ENCODE measurements at regions not wholly inside any gene's neighbourhood (a gene's known extent, or its start where the extent isn't known, plus 50 kb on each side); places are given as distances from the start of the nearest gene placed in this dataset.

DNA sequence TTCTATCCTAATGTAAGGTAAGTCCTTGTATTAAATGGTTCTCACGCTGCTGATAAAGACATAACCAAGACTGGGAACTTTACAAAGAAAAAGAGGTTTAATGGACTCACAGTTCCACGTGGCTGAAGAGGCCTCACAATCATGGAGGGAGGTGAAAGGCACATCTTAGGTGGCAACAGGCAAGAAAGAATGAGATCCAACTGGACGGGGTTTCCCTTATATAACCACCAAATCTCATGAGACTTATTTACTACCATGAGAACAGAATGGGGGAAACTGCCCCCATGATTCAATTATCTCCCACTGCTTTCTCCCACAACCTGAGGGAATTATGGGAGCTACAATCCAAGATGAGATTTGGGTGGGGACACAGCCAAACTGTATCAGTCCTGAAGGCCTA lies 136.6 kb downstream of the HTR1B start:
- H3K9me3 Mint-ChIP-seq = no peaks in the 10 kb centered on the region
- no peak overlapping the region for H3K27ac Mint-ChIP-seq
- no peak overlapping the region for H3K4me3 Mint-ChIP-seq
- H3K4me1 Mint-ChIP-seq = no peaks in the 10 kb centered on the region
- no peaks in the 10 kb centered on the region for H3K36me3 Mint-ChIP-seq
- H3K27me3 Mint-ChIP-seq (ENCODE audit: low read depth) = no peaks in the 10 kb centered on the region
- DNase-seq (ENCODE audit: low spot score in 2 of 2, unreplicated experiment in 2 of 2) = no peak
- TF ChIP-seq, protein P1, sequence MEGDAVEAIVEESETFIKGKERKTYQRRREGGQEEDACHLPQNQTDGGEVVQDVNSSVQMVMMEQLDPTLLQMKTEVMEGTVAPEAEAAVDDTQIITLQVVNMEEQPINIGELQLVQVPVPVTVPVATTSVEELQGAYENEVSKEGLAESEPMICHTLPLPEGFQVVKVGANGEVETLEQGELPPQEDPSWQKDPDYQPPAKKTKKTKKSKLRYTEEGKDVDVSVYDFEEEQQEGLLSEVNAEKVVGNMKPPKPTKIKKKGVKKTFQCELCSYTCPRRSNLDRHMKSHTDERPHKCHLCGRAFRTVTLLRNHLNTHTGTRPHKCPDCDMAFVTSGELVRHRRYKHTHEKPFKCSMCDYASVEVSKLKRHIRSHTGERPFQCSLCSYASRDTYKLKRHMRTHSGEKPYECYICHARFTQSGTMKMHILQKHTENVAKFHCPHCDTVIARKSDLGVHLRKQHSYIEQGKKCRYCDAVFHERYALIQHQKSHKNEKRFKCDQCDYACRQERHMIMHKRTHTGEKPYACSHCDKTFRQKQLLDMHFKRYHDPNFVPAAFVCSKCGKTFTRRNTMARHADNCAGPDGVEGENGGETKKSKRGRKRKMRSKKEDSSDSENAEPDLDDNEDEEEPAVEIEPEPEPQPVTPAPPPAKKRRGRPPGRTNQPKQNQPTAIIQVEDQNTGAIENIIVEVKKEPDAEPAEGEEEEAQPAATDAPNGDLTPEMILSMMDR (IDR thresholded peaks at IDR 0.05; ENCODE audit: unreplicated experiment) = no peak

DNA sequence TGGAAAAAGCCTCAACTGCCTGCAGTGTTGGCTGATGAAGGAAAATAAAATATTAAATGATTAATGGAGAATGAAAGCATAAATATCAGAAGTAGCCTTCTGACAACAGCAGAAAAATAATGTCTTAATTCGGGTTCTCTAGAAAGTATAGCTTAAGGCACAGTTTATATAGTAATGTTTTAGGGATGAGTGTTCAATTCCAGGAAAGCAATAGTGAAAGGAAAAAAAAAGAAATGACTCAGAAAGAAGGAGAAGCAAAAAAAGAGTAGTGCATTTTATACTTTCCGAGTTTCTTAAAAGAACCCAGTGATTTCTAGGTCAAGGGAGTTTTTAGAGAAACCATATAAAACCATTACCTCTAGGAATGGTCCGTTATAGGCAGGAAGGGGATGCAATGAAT lies 137.3 kb downstream of the HTR1B start:
- TF ChIP-seq, protein P1 (IDR thresholded peaks at IDR 0.05; ENCODE audit: unreplicated experiment) = no peak
- no peak overlapping the region for H3K27ac Mint-ChIP-seq
- H3K4me1 Mint-ChIP-seq = no peaks in the 10 kb centered on the region
- DNase-seq (ENCODE audit: low spot score in 2 of 2, unreplicated experiment in 2 of 2) = no peak
- H3K4me3 Mint-ChIP-seq = no peak overlapping the region
- no peaks in the 10 kb centered on the region for H3K9me3 Mint-ChIP-seq
- no peaks in the 10 kb centered on the region for H3K27me3 Mint-ChIP-seq (ENCODE audit: low read depth)
- no peaks in the 10 kb centered on the region for H3K36me3 Mint-ChIP-seq

DNA sequence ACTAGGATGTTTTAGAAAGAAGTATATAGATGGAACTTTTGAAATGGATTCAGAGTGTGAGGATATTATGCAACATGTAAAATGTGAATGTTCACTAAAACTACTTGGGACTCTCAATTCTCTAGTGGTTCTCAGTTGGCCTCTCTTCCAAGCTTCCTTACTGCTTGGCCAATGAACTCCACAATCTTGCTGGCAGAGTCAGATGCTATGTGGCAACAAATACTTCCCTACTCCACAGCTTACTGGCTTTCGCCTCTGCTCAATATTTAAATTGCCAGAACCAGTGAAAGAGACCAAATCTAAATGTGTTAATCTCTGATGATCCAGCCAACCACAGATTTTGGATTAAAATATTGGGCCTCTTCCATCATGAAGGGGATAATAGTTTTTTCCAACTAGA lies 138.4 kb downstream of the HTR1B start:
- no peak for DNase-seq (ENCODE audit: low spot score in 2 of 2, unreplicated experiment in 2 of 2)
- Mint-ChIP-seq H3K27me3 (ENCODE audit: low read depth) (no peaks in the 10 kb centered on the region), H3K27ac (no peak overlapping the region), H3K4me3 (no peak overlapping the region), H3K4me1 (no peaks in the 10 kb centered on the region), H3K9me3 (no peaks in the 10 kb centered on the region), H3K36me3 (no peaks in the 10 kb centered on the region)
- TF ChIP-seq, protein P1 (IDR thresholded peaks at IDR 0.05; ENCODE audit: unreplicated experiment) = no peak

DNA sequence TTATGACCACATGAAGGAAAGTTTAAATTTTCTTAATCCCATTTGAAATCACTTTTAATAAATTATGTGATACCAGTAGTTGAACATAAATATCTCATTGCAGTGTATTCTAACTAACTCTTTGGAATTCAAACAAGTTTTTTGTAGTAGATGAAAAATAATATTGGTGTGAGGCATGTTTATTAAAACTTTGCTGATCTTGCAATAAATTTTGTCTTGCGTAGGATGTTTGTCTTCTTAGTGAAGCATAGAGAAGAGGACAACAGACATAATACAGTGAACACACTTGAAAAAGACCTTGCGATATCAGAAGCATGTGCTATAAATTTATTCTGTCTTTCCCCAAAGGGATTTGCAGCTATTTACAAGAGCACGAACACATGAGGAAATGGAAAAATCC lies 140.7 kb downstream of the HTR1B start:
- TF ChIP-seq, protein P1 (IDR thresholded peaks at IDR 0.05; ENCODE audit: unreplicated experiment) = no peak
- no peak for DNase-seq (ENCODE audit: low spot score in 2 of 2, unreplicated experiment in 2 of 2)
- H3K27me3 Mint-ChIP-seq (ENCODE audit: low read depth) = no peaks in the 10 kb centered on the region
- no peak overlapping the region for H3K4me3 Mint-ChIP-seq
- no peaks in the 10 kb centered on the region for H3K9me3 Mint-ChIP-seq
- H3K36me3 Mint-ChIP-seq = no peaks in the 10 kb centered on the region
- H3K27ac Mint-ChIP-seq = no peak overlapping the region
- no peaks in the 10 kb centered on the region for H3K4me1 Mint-ChIP-seq

DNA sequence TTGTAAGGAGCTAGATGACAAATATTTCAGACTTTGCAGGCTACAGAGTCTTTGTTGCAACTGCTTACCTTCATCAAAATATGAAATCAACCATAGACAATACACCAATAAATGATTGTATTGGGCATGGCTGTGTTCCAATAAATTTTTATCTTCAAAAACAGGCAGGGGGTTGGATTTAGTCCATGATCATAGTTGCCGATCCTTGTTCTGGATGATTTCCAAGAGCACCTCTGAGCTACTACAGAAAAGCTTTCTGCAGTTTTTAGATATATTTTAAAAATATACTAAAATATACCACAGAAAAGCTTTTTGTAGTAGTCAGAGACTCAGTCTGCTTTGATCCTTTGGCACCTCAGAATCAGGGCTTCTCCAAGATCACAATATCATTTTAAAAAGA lies 145.0 kb downstream of the HTR1B start:
- no peak for DNase-seq (ENCODE audit: low spot score in 2 of 2, unreplicated experiment in 2 of 2)

More for the DNA sequence above, 145.0 kb downstream of the HTR1B start:
- H3K36me3 Mint-ChIP-seq = no peaks in the 10 kb centered on the region
- H3K4me3 Mint-ChIP-seq = no peak overlapping the region
- no peaks in the 10 kb centered on the region for H3K4me1 Mint-ChIP-seq
- no peaks in the 10 kb centered on the region for H3K9me3 Mint-ChIP-seq
- no peaks in the 10 kb centered on the region for H3K27me3 Mint-ChIP-seq (ENCODE audit: low read depth)
- TF ChIP-seq, protein P1 (IDR thresholded peaks at IDR 0.05; ENCODE audit: unreplicated experiment) = no peak
- no peak overlapping the region for H3K27ac Mint-ChIP-seq
